ENCODE measurements at regions not wholly inside any gene's neighbourhood (a gene's known extent, or its start where the extent isn't known, plus 50 kb on each side); places are given as distances from the start of the nearest gene placed in this dataset.

- no peaks in the 10 kb centered on the region for H3K27me3 ChIP-seq
- no peaks in the 10 kb centered on the region for H3K4me1 ChIP-seq
- H3K36me3 ChIP-seq, result no peaks in the 10 kb centered on the region
- no peak for ATAC-seq
- intact Hi-C loops (cut with DNase I), result no loop called here
- 88 to 89% methylated on average over 9 of the region's 9 CpGs for WGBS, 2 donors
- no peak for TF ChIP-seq CTCF (IDR thresholded peaks at IDR 0.05)
- H3K4me3 ChIP-seq, result no peak overlapping the region
- DNase-seq, result no peak
- peaks cover 0 to 13% (median 7%) of the 10 kb centered on the region in 11 donors for H3K9me3 ChIP-seq
- H3K27ac ChIP-seq, result no peak overlapping the region
Observed at GRCh38 chr3:66761093-66761780, 236.9 kb upstream of the KBTBD8 start.

GRCh38 chr3:66762916-66763693 lies 235.0 kb upstream of the KBTBD8 start:
- no peak for TF ChIP-seq CTCF (IDR thresholded peaks at IDR 0.05)
- no peak overlapping the region for H3K4me3 ChIP-seq
- ATAC-seq (peak in 3 of 8 donors; percentile 42 to 54 (median 46)), DNase-seq (no peak)
- peaks cover 0 to 13% (median 7%) of the 10 kb centered on the region in 11 donors for H3K9me3 ChIP-seq
- no peaks in the 10 kb centered on the region for H3K36me3 ChIP-seq
- H3K27ac ChIP-seq, result no peak overlapping the region
- intact Hi-C loops (cut with DNase I), result no loop called here
- H3K27me3 ChIP-seq, result no peaks in the 10 kb centered on the region
- 63 to 73% methylated on average over 6 of the region's 6 CpGs for WGBS, 2 donors
- no peaks in the 10 kb centered on the region for H3K4me1 ChIP-seq

- WGBS, 2 donors, result 79 to 84% methylated on average over 5 of the region's 5 CpGs
- DNase-seq, result no peak
- peaks cover 0 to 5% (median 0%) of the 10 kb centered on the region in 7 donors for H3K27me3 ChIP-seq
Observed at GRCh38 chr3:66778107-66778506, 220.0 kb upstream of the KBTBD8 start.

GRCh38 chr3:66778777-66779176 lies 219.3 kb upstream of the KBTBD8 start:
- Histone ChIP-seq H3K27ac (no peak overlapping the region), H3K36me3 (no peaks in the 10 kb centered on the region), H3K4me3 (no peak overlapping the region), H3K9me3 (peaks cover 0 to 7% (median 0%) of the 10 kb centered on the region in 11 donors), H3K4me1 (no peaks in the 10 kb centered on the region), H3K27me3 (peaks cover 0 to 5% (median 0%) of the 10 kb centered on the region in 7 donors)
- WGBS, 2 donors, result 94 to 99% methylated on average over 3 of the region's 3 CpGs
- no peak for TF ChIP-seq CTCF (IDR thresholded peaks at IDR 0.05)
- ATAC-seq, result no peak
- intact Hi-C loops (cut with DNase I), result no loop called here
- no peak for DNase-seq

More at GRCh38 chr3:66778107-66778506, 220.0 kb upstream of the KBTBD8 start:
- Histone ChIP-seq H3K9me3 (no peaks in the 10 kb centered on the region), H3K27ac (no peak overlapping the region), H3K4me3 (no peak overlapping the region), H3K36me3 (no peaks in the 10 kb centered on the region), H3K4me1 (no peaks in the 10 kb centered on the region)
- ATAC-seq, result no peak
- no peak for TF ChIP-seq CTCF (IDR thresholded peaks at IDR 0.05)
- intact Hi-C loops (cut with DNase I), result no loop called here

Measured in heart right ventricle (tissue), 16 donors.